IMR-90 (cell line): ENCODE measurements at regions not wholly inside any gene's neighbourhood (a gene's known extent, or its start where the extent isn't known, plus 50 kb on each side); places are given as distances from the start of the nearest gene placed in this dataset.

Experiments
- CEBPB ChIP-seq: IDR thresholded peaks from 2 replicates; pipeline ENCODE4 v1.6.1; 2012; ENCODE audit warnings: low read depth, low read length, improper control_type of control experiment
- CTCF ChIP-seq: conservative IDR thresholded peaks from 2 replicates; pipeline ENCODE4 v1.5.1; 2012; ENCODE audit warnings: mild to moderate bottlenecking, low read depth, low read length, improper control_type of control experiment
- MXI1 ChIP-seq: IDR thresholded peaks from 2 replicates; pipeline ENCODE4 v1.6.1; 2012; ENCODE audit warnings: low read depth, mild to moderate bottlenecking, low read length, moderate library complexity, borderline replicate concordance

GRCh38 chr1:194485432-194485831 is 1299.0 kb upstream of the B3GALT2 start:
- TF ChIP-seq CTCF (no peak), MXI1 (no peak), CEBPB (no peak)
